MV-4-11 (cell line): ENCODE measurements at regions not wholly inside any gene's neighbourhood (a gene's known extent, or its start where the extent isn't known, plus 50 kb on each side); places are given as distances from the start of the nearest gene placed in this dataset.
"Not testable (repeated sequence)": the region's sequence is repeated elsewhere in the genome, so short reads cannot be mapped to it uniquely, and the experiment has no call there.

Source experiments
- DNase-seq: peaks from one replicate; lab custom pipeline; 2025; lab: John Stamatoyannopoulos, UW

- no peak for DNase-seq
Observed at GRCh38 chr6:9192405-9192909, 757.1 kb upstream of the SLC35B3 start.

- DNase-seq: peak; percentile 71
Observed at GRCh38 chr6:9186148-9186547, 750.8 kb upstream of the SLC35B3 start.

GRCh38 chr6:9178071-9178470 lies 742.7 kb upstream of the SLC35B3 start:
- no peak for DNase-seq

GRCh38 chr6:9173229-9173628 lies 737.9 kb upstream of the SLC35B3 start:
- no peak for DNase-seq

- no peak for DNase-seq
Observed at GRCh38 chr6:9172096-9172495, 736.8 kb upstream of the SLC35B3 start.

GRCh38 chr6:9168669-9169068 lies 733.3 kb upstream of the SLC35B3 start:
- no peak for DNase-seq

GRCh38 chr6:9161731-9162130 lies 726.4 kb upstream of the SLC35B3 start:
- DNase-seq: no peak

- no peak for DNase-seq
Observed at GRCh38 chr6:9159051-9159450, 723.7 kb upstream of the SLC35B3 start.

- no peak for DNase-seq
Observed at GRCh38 chr6:9155836-9156235, 720.5 kb upstream of the SLC35B3 start.

GRCh38 chr6:9143140-9143539 lies 707.8 kb upstream of the SLC35B3 start:
- DNase-seq: no peak

- no peak for DNase-seq
Observed at GRCh38 chr6:9140951-9141460, 705.7 kb upstream of the SLC35B3 start.

- DNase-seq: no peak
Observed at GRCh38 chr6:9140172-9140571, 704.8 kb upstream of the SLC35B3 start.

GRCh38 chr6:9139746-9140145 lies 704.4 kb upstream of the SLC35B3 start:
- no peak for DNase-seq

- no peak for DNase-seq
Observed at GRCh38 chr6:9138936-9139335, 703.6 kb upstream of the SLC35B3 start.

- peak; percentile 94 for DNase-seq
Observed at GRCh38 chr6:9136141-9136822, 700.9 kb upstream of the SLC35B3 start.

GRCh38 chr6:9131616-9132015 lies 696.3 kb upstream of the SLC35B3 start:
- no peak for DNase-seq

- DNase-seq: no peak
Observed at GRCh38 chr6:9131201-9131600, 695.9 kb upstream of the SLC35B3 start.

GRCh38 chr6:9128970-9129369 lies 693.6 kb upstream of the SLC35B3 start:
- no peak for DNase-seq

GRCh38 chr6:9126878-9127560 lies 691.7 kb upstream of the SLC35B3 start:
- no peak for DNase-seq

GRCh38 chr6:9126034-9126433 lies 690.7 kb upstream of the SLC35B3 start:
- not testable (repeated sequence) for DNase-seq

GRCh38 chr6:9121549-9121948 lies 686.2 kb upstream of the SLC35B3 start:
- DNase-seq: no peak

- peak; percentile 84 for DNase-seq
Observed at GRCh38 chr6:9116026-9116425, 680.7 kb upstream of the SLC35B3 start.

- DNase-seq: no peak
Observed at GRCh38 chr6:9112544-9112943, 677.2 kb upstream of the SLC35B3 start.
